ENCODE measurements at regions not wholly inside any gene's neighbourhood (a gene's known extent, or its start where the extent isn't known, plus 50 kb on each side); places are given as distances from the start of the nearest gene placed in this dataset.

DNA sequence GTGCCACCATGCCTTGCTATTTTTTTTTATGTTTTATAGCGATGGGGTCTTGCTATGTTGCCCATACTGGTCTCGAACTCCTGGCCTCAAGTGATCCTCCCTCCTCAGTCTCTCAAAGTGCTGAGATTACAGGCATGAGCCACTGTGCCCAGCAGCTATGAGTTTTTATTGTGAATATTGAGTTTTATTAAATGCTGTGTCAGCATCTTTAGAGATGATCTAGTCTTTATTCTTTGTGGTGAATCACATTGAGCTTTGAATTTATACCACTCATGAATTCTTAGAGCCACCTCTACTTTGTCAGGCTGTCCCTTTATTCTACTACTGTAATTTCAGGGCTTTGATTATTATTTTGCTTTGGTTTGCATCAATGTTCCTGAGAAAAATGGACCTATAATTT lies 428.3 kb downstream of the BTBD3 start:
- DNase-seq (no peak), ATAC-seq (ENCODE audit: insufficient read depth, low read depth) (no peak)
- H3K9ac ChIP-seq (ENCODE audit: low read depth, low read length) = no peak overlapping the region
- H3K27ac ChIP-seq (ENCODE audit: low read length) = no peak overlapping the region
- H3K79me2 ChIP-seq (ENCODE audit: insufficient read depth, low read length) = no peaks in the 10 kb centered on the region
- no peaks in the 10 kb centered on the region for H4K20me1 ChIP-seq (ENCODE audit: insufficient read depth, low read length)
- no peaks in the 10 kb centered on the region for H3K27me3 ChIP-seq (ENCODE audit: insufficient read depth, low read length, poor library complexity)
- H3K4me3 ChIP-seq (ENCODE audit: low read depth in 1 of 2, low read length in 2 of 2) = no peak overlapping the region
- H2AFZ ChIP-seq (ENCODE audit: low read depth, low read length) = no peak overlapping the region
- no peaks in the 10 kb centered on the region for H3K4me1 ChIP-seq (ENCODE audit: insufficient read depth, low read length)
- H3K4me2 ChIP-seq (ENCODE audit: insufficient read depth, low read length) = no peak overlapping the region
- no peak for TF ChIP-seq EZH2 (IDR thresholded peaks at IDR 0.05; ENCODE audit: borderline replicate concordance, low read depth, low read length, severe bottlenecking)
- TF ChIP-seq, protein P1, sequence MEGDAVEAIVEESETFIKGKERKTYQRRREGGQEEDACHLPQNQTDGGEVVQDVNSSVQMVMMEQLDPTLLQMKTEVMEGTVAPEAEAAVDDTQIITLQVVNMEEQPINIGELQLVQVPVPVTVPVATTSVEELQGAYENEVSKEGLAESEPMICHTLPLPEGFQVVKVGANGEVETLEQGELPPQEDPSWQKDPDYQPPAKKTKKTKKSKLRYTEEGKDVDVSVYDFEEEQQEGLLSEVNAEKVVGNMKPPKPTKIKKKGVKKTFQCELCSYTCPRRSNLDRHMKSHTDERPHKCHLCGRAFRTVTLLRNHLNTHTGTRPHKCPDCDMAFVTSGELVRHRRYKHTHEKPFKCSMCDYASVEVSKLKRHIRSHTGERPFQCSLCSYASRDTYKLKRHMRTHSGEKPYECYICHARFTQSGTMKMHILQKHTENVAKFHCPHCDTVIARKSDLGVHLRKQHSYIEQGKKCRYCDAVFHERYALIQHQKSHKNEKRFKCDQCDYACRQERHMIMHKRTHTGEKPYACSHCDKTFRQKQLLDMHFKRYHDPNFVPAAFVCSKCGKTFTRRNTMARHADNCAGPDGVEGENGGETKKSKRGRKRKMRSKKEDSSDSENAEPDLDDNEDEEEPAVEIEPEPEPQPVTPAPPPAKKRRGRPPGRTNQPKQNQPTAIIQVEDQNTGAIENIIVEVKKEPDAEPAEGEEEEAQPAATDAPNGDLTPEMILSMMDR (IDR thresholded peaks at IDR 0.05; ENCODE audit: borderline replicate concordance, extremely low read depth, low read length, poor library complexity, severe bottlenecking) = no peak
- H3K9me3 ChIP-seq (ENCODE audit: insufficient read depth, low read length, severe bottlenecking) = no peaks in the 10 kb centered on the region
- H3K36me3 ChIP-seq (ENCODE audit: insufficient read depth, low read length) = no peaks in the 10 kb centered on the region

DNA sequence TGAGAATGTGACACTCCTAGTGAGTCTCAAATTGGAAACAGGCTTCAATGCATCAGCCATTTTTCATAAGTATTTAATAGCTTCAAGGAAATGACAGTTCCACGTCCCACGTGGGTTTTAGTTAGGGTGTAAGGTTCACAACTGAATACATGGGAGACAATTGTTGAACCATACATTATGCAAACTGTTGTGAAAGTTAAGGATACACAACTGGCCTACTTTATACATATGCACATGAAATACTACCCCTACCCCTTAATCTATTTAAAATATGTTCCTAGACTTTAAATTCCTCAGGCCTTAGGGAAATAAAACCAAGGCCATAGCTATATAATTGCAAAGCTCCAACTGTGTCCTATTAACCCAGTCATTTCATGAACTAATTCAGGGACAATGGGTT lies 436.1 kb downstream of the BTBD3 start:
- H3K36me3 ChIP-seq (ENCODE audit: insufficient read depth, low read length) = no peaks in the 10 kb centered on the region
- no peak overlapping the region for H3K4me3 ChIP-seq (ENCODE audit: low read depth in 1 of 2, low read length in 2 of 2)
- H3K79me2 ChIP-seq (ENCODE audit: insufficient read depth, low read length) = no peaks in the 10 kb centered on the region
- ATAC-seq (ENCODE audit: insufficient read depth, low read depth) (no peak), DNase-seq (no peak)
- H3K27me3 ChIP-seq (ENCODE audit: insufficient read depth, low read length, poor library complexity) = no peaks in the 10 kb centered on the region
- no peak overlapping the region for H3K4me2 ChIP-seq (ENCODE audit: insufficient read depth, low read length)
- no peak for TF ChIP-seq EZH2 (IDR thresholded peaks at IDR 0.05; ENCODE audit: borderline replicate concordance, low read depth, low read length, severe bottlenecking)
- TF ChIP-seq, protein P1 (IDR thresholded peaks at IDR 0.05; ENCODE audit: borderline replicate concordance, extremely low read depth, low read length, poor library complexity, severe bottlenecking) = no peak
- no peak overlapping the region for H3K27ac ChIP-seq (ENCODE audit: low read length)
- H3K9me3 ChIP-seq (ENCODE audit: insufficient read depth, low read length, severe bottlenecking) = no peaks in the 10 kb centered on the region
- H3K9ac ChIP-seq (ENCODE audit: low read depth, low read length) = no peak overlapping the region
- H2AFZ ChIP-seq (ENCODE audit: low read depth, low read length) = no peak overlapping the region
- H3K4me1 ChIP-seq (ENCODE audit: insufficient read depth, low read length) = no peaks in the 10 kb centered on the region
- H4K20me1 ChIP-seq (ENCODE audit: insufficient read depth, low read length) = no peaks in the 10 kb centered on the region

DNA sequence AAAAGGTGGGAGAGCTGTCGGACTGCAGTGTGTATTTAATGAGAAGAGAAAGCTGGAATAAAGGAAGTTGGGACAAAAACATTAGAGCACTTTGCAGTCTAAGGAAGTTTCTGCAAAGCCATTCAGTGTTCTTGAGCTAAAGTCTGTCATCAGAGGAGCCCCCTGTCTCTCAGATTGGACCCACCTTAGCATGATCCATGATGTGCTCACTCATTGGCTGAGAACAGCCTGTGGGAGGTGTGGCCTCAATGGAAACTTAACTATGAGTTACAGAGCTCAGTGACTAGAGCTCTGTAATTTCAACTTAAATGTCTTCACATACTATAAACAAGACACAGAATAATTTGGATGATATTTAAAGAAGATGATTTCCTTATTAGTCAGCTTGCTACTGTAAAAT lies 437.0 kb downstream of the BTBD3 start:
- no peak overlapping the region for H3K4me3 ChIP-seq (ENCODE audit: low read depth in 1 of 2, low read length in 2 of 2)
- TF ChIP-seq, protein P1 (IDR thresholded peaks at IDR 0.05; ENCODE audit: borderline replicate concordance, extremely low read depth, low read length, poor library complexity, severe bottlenecking) = no peak
- no peak for TF ChIP-seq EZH2 (IDR thresholded peaks at IDR 0.05; ENCODE audit: borderline replicate concordance, low read depth, low read length, severe bottlenecking)
- ATAC-seq (ENCODE audit: insufficient read depth, low read depth) (no peak), DNase-seq (no peak)
- H4K20me1 ChIP-seq (ENCODE audit: insufficient read depth, low read length) = no peaks in the 10 kb centered on the region
- no peaks in the 10 kb centered on the region for H3K27me3 ChIP-seq (ENCODE audit: insufficient read depth, low read length, poor library complexity)
- H3K36me3 ChIP-seq (ENCODE audit: insufficient read depth, low read length) = no peaks in the 10 kb centered on the region
- no peak overlapping the region for H3K27ac ChIP-seq (ENCODE audit: low read length)
- H3K79me2 ChIP-seq (ENCODE audit: insufficient read depth, low read length) = no peaks in the 10 kb centered on the region
- H2AFZ ChIP-seq (ENCODE audit: low read depth, low read length) = no peak overlapping the region
- H3K9ac ChIP-seq (ENCODE audit: low read depth, low read length) = no peak overlapping the region
- no peaks in the 10 kb centered on the region for H3K9me3 ChIP-seq (ENCODE audit: insufficient read depth, low read length, severe bottlenecking)
- H3K4me1 ChIP-seq (ENCODE audit: insufficient read depth, low read length) = no peaks in the 10 kb centered on the region
- no peak overlapping the region for H3K4me2 ChIP-seq (ENCODE audit: insufficient read depth, low read length)

DNA sequence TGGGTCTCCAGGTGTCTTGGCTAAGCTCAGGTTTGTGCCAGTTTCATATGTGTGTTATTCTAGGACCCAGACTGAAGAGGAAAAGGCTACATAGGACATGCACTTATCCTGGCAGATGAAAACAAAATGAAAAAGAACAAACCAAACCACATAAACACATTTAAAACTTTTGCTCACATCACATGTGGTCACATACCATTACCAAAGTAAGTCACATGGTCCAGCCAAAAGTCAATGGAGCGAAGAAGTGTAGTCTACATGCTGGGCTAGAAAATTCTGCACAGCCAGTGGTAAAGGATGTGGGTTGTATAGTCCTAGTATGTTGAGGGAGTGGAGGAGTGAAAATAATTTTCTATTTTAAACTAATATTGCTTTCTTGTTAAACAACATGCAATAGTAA lies 437.5 kb downstream of the BTBD3 start:
- TF ChIP-seq, protein P1 (IDR thresholded peaks at IDR 0.05; ENCODE audit: borderline replicate concordance, extremely low read depth, low read length, poor library complexity, severe bottlenecking) = no peak
- no peak for TF ChIP-seq EZH2 (IDR thresholded peaks at IDR 0.05; ENCODE audit: borderline replicate concordance, low read depth, low read length, severe bottlenecking)
- Histone ChIP-seq H3K27me3 (ENCODE audit: insufficient read depth, low read length, poor library complexity) (no peaks in the 10 kb centered on the region), H3K36me3 (ENCODE audit: insufficient read depth, low read length) (no peaks in the 10 kb centered on the region), H3K4me2 (ENCODE audit: insufficient read depth, low read length) (no peak overlapping the region), H2AFZ (ENCODE audit: low read depth, low read length) (no peak overlapping the region), H3K4me3 (ENCODE audit: low read depth in 1 of 2, low read length in 2 of 2) (no peak overlapping the region), H4K20me1 (ENCODE audit: insufficient read depth, low read length) (no peaks in the 10 kb centered on the region), H3K79me2 (ENCODE audit: insufficient read depth, low read length) (no peaks in the 10 kb centered on the region), H3K9ac (ENCODE audit: low read depth, low read length) (no peak overlapping the region), H3K9me3 (ENCODE audit: insufficient read depth, low read length, severe bottlenecking) (no peaks in the 10 kb centered on the region), H3K4me1 (ENCODE audit: insufficient read depth, low read length) (no peaks in the 10 kb centered on the region), H3K27ac (ENCODE audit: low read length) (no peak overlapping the region)
- no peak for DNase-seq
- no peak for ATAC-seq (ENCODE audit: insufficient read depth, low read depth)
